ENCODE measurements at regions not wholly inside any gene's neighbourhood (a gene's known extent, or its start where the extent isn't known, plus 50 kb on each side); places are given as distances from the start of the nearest gene placed in this dataset.

DNA sequence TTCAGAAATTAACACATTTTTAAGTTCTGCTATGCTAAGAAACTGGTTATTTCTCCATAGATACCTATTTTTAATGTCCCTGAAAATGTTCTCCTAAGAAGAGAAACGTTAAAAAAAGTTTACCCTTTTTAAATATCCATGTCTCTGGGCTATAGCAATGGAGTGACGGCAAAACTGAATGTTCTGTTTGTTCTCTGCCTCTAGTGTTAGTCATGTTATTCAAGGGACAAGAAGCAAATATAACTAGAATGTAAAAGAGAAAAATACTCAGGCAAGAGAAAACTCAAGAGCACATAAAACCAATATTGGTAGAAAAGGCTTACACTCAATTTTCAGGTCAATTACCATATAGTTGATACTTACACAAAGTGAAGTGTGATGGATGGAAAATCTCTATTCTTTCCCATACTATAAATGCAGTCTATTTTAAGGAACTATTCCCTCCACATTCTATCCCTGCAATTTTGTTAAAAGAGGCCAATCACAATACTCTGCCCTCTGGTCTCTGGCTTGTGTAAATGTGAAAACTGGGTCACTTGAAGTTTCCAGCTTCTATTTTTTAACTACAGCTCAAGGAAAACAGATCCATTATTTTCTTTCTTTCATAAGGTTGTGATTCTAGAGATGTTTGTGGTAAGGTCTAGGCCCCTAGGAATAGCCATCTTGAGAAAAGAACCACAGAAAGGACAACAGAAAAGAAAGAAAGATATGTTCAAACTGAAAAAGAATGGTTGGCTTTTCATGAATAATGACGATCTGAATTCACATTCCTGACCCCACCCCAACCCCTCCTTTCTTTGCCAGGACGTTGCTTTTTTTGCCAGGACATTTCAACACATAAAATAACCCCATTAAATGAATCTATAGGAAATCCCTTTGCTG is 200.3 kb upstream of the FAM83B start:
- H3K79me1 ChIP-seq (ENCODE audit: low read length), result no peaks in the 10 kb centered on the region
- H2AK5ac ChIP-seq (ENCODE audit: low read length), result no peak overlapping the region
- H3K4me2 ChIP-seq (ENCODE audit: low read length), result no peak overlapping the region
- H3K56ac ChIP-seq (ENCODE audit: low read length), result no peak overlapping the region
- H3K4me3 ChIP-seq (ENCODE audit: low read length), result no peak overlapping the region
- H3K18ac ChIP-seq (ENCODE audit: low read length), result no peak overlapping the region
- WGBS (ENCODE audit: extremely low coverage, insufficient coverage, low lambda C conversion rate), result no CpG with 5 or more reads among the region's 4 CpGs
- no peak overlapping the region for H3K27ac ChIP-seq (ENCODE audit: low read depth, low read length)
- H4K8ac ChIP-seq (ENCODE audit: low read depth, low read length), result no peak overlapping the region
- no peak overlapping the region for H2BK120ac ChIP-seq (ENCODE audit: low read depth, low read length)
- no peak overlapping the region for H2BK15ac ChIP-seq (replicated peaks; ENCODE audit: low read depth)
- H3K36me3 ChIP-seq (ENCODE audit: control insufficient read depth, insufficient read depth, low read length), result no peaks in the 10 kb centered on the region
- no peak overlapping the region for H2BK5ac ChIP-seq (ENCODE audit: low read length)
- no peak overlapping the region for H4K5ac ChIP-seq (ENCODE audit: low read length)
- no peaks in the 10 kb centered on the region for H3K27me3 ChIP-seq (ENCODE audit: insufficient read depth, low read length, poor library complexity)
- no peak overlapping the region for H3K9ac ChIP-seq (ENCODE audit: low read length)
- H3K4ac ChIP-seq (ENCODE audit: low read depth, low read length), result no peak overlapping the region
- no peaks in the 10 kb centered on the region for H3K79me2 ChIP-seq (ENCODE audit: control insufficient read depth, insufficient read depth, low read length)
- no peaks in the 10 kb centered on the region for H3K4me1 ChIP-seq (ENCODE audit: control insufficient read depth, low read depth, low read length)
- H3K23ac ChIP-seq (ENCODE audit: low read length), result no peak overlapping the region
- no peak for DNase-seq

DNA sequence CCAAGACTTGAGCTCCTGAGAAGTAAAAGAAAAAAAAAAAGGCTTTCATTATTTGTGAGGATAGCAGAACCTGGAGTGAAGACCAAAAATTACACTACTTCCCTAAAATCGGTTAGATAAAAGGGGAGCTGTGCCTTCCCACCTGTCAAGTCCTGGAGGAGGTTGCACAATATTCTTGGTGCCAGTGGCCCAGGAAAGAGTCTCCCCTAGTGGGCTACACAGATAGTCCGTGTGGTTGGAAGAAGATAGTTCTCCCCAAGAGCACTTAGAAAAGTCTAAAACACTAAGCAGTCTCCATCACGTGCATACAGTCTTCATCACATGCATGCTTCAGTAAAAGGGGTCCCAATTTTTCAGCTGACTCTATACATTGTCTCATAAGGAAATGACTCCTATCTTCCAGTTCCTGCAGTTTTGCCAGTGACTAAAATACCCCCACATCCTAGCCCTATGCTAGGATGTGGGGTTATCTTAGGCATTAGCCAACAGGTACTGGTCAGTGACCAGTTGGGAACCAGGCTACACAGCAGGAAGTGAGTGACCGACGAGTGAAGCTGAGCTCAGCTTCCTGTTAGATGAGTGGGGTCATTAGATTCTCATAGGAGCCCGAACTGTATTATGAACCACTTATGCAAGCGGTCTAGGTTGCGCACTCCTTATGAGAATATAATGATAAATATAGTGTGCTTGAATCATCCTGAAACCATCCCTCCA is 199.5 kb upstream of the FAM83B start:
- Histone ChIP-seq H3K4me3 (ENCODE audit: low read length) (no peak overlapping the region), H3K79me2 (ENCODE audit: control insufficient read depth, insufficient read depth, low read length) (no peaks in the 10 kb centered on the region), H3K56ac (ENCODE audit: low read length) (no peak overlapping the region), H2AK5ac (ENCODE audit: low read length) (no peak overlapping the region), H2BK15ac (replicated peaks; ENCODE audit: low read depth) (no peak overlapping the region), H2BK120ac (ENCODE audit: low read depth, low read length) (no peak overlapping the region), H3K36me3 (ENCODE audit: control insufficient read depth, insufficient read depth, low read length) (no peaks in the 10 kb centered on the region), H3K9ac (ENCODE audit: low read length) (no peak overlapping the region), H3K23ac (ENCODE audit: low read length) (no peak overlapping the region), H4K5ac (ENCODE audit: low read length) (no peak overlapping the region), H4K8ac (ENCODE audit: low read depth, low read length) (no peak overlapping the region), H3K4me1 (ENCODE audit: control insufficient read depth, low read depth, low read length) (no peaks in the 10 kb centered on the region), H3K18ac (ENCODE audit: low read length) (no peak overlapping the region), H3K4me2 (ENCODE audit: low read length) (no peak overlapping the region), H3K27me3 (ENCODE audit: insufficient read depth, low read length, poor library complexity) (no peaks in the 10 kb centered on the region), H3K4ac (ENCODE audit: low read depth, low read length) (no peak overlapping the region), H3K27ac (ENCODE audit: low read depth, low read length) (no peak overlapping the region), H2BK5ac (ENCODE audit: low read length) (no peak overlapping the region), H3K79me1 (ENCODE audit: low read length) (no peaks in the 10 kb centered on the region)
- no CpG with 5 or more reads among the region's 8 CpGs for WGBS (ENCODE audit: extremely low coverage, insufficient coverage, low lambda C conversion rate)
- DNase-seq, result no peak

DNA sequence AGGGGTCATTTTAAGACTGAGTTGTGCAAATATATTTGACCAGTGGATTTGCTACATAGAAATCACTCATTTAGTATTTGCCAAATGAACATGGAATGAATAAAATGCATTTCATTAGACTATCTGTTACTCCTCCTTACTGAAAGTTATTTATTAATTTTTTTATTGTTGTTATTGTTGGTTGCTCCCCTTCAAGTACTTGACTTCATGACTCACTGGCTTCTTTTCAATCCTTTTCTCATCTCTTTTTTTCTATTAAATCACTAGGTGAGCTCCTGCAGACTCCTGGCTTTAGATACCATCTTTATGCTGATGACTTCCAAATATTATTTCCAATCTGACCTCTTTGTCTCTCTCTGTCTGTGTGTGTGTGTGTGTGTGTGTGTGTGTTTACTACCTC is 192.2 kb upstream of the FAM83B start:
- no peak overlapping the region for H3K9ac ChIP-seq (ENCODE audit: low read length)
- no peak overlapping the region for H2AK5ac ChIP-seq (ENCODE audit: low read length)
- no peak overlapping the region for H3K18ac ChIP-seq (ENCODE audit: low read length)
- H3K4ac ChIP-seq (ENCODE audit: low read depth, low read length), result no peak overlapping the region
- no peak overlapping the region for H3K56ac ChIP-seq (ENCODE audit: low read length)
- H4K5ac ChIP-seq (ENCODE audit: low read length), result no peak overlapping the region
- no peak overlapping the region for H3K27ac ChIP-seq (ENCODE audit: low read depth, low read length)
- H4K8ac ChIP-seq (ENCODE audit: low read depth, low read length), result no peak overlapping the region
- H3K4me3 ChIP-seq (ENCODE audit: low read length), result no peak overlapping the region
- H2BK5ac ChIP-seq (ENCODE audit: low read length), result no peak overlapping the region
- H2BK120ac ChIP-seq (ENCODE audit: low read depth, low read length), result no peak overlapping the region
- H3K79me1 ChIP-seq (ENCODE audit: low read length), result no peaks in the 10 kb centered on the region
- H3K4me2 ChIP-seq (ENCODE audit: low read length), result no peak overlapping the region
- no peaks in the 10 kb centered on the region for H3K27me3 ChIP-seq (ENCODE audit: insufficient read depth, low read length, poor library complexity)
- no peak overlapping the region for H3K23ac ChIP-seq (ENCODE audit: low read length)
- H2BK15ac ChIP-seq (replicated peaks; ENCODE audit: low read depth), result no peak overlapping the region
- no peak for DNase-seq
- H3K79me2 ChIP-seq (ENCODE audit: control insufficient read depth, insufficient read depth, low read length), result no peaks in the 10 kb centered on the region
- H3K36me3 ChIP-seq (ENCODE audit: control insufficient read depth, insufficient read depth, low read length), result no peaks in the 10 kb centered on the region
- no peaks in the 10 kb centered on the region for H3K4me1 ChIP-seq (ENCODE audit: control insufficient read depth, low read depth, low read length)

DNA sequence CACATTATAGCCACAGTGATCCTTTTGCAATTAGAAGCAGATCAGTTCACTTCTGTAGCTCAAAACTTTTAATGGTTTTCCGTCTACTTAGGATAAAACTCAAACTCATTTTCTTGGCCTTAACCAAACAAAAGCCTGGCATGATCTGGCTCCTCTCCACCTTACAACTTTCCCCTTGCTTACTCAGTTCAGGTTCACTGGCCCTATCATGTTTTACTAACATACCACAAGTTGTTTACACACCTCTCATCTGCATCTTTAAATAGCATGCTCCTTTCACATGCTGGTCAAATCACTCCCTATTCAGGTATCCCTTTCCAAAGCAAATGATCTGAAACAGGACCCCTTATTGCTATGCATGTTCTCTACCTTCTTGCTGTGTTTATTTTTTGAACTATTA is 191.4 kb upstream of the FAM83B start:
- Histone ChIP-seq H2BK5ac (ENCODE audit: low read length) (no peak overlapping the region), H3K4ac (ENCODE audit: low read depth, low read length) (no peak overlapping the region), H4K5ac (ENCODE audit: low read length) (no peak overlapping the region), H2BK15ac (replicated peaks; ENCODE audit: low read depth) (no peak overlapping the region), H3K18ac (ENCODE audit: low read length) (no peak overlapping the region), H3K23ac (ENCODE audit: low read length) (no peak overlapping the region), H3K27ac (ENCODE audit: low read depth, low read length) (no peak overlapping the region), H3K56ac (ENCODE audit: low read length) (no peak overlapping the region), H3K36me3 (ENCODE audit: control insufficient read depth, insufficient read depth, low read length) (no peaks in the 10 kb centered on the region), H3K4me2 (ENCODE audit: low read length) (no peak overlapping the region), H3K4me3 (ENCODE audit: low read length) (no peak overlapping the region), H4K8ac (ENCODE audit: low read depth, low read length) (no peak overlapping the region), H2BK120ac (ENCODE audit: low read depth, low read length) (no peak overlapping the region), H3K79me2 (ENCODE audit: control insufficient read depth, insufficient read depth, low read length) (no peaks in the 10 kb centered on the region), H3K4me1 (ENCODE audit: control insufficient read depth, low read depth, low read length) (no peaks in the 10 kb centered on the region), H2AK5ac (ENCODE audit: low read length) (no peak overlapping the region), H3K27me3 (ENCODE audit: insufficient read depth, low read length, poor library complexity) (no peaks in the 10 kb centered on the region), H3K9ac (ENCODE audit: low read length) (no peak overlapping the region), H3K79me1 (ENCODE audit: low read length) (no peaks in the 10 kb centered on the region)
- no CpG with 5 or more reads among the region's 1 CpG for WGBS (ENCODE audit: extremely low coverage, insufficient coverage, low lambda C conversion rate)
- DNase-seq, result no peak

DNA sequence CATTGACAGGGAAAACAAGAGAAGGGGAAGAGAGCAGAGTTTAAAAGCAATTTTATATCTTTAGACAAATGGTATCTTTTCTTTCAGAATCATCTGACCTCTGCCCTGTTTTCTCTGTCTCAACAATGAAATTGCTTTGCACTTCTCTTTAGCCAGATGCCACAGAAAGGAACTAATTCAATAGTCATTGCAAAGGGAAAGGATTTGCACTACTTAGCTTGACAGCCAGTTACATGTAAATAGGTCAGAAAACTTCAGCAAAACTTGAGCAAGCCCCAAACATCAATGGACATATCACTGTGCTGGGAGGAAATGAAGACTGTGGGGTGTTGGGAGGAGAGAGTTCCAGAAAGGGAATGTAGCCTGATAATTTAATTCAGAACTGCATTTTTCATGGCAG is 181.3 kb upstream of the FAM83B start:
- Histone ChIP-seq H3K4ac (ENCODE audit: low read depth, low read length) (no peak overlapping the region), H3K4me2 (ENCODE audit: low read length) (no peak overlapping the region), H3K18ac (ENCODE audit: low read length) (no peak overlapping the region), H3K79me1 (ENCODE audit: low read length) (no peaks in the 10 kb centered on the region), H3K4me3 (ENCODE audit: low read length) (no peak overlapping the region), H3K27ac (ENCODE audit: low read depth, low read length) (no peak overlapping the region), H2BK5ac (ENCODE audit: low read length) (no peak overlapping the region), H2BK120ac (ENCODE audit: low read depth, low read length) (no peak overlapping the region), H3K9ac (ENCODE audit: low read length) (no peak overlapping the region), H2BK15ac (replicated peaks; ENCODE audit: low read depth) (no peak overlapping the region), H3K23ac (ENCODE audit: low read length) (no peak overlapping the region), H3K27me3 (ENCODE audit: insufficient read depth, low read length, poor library complexity) (no peaks in the 10 kb centered on the region), H3K79me2 (ENCODE audit: control insufficient read depth, insufficient read depth, low read length) (no peaks in the 10 kb centered on the region), H3K36me3 (ENCODE audit: control insufficient read depth, insufficient read depth, low read length) (no peaks in the 10 kb centered on the region), H4K8ac (ENCODE audit: low read depth, low read length) (no peak overlapping the region), H3K4me1 (ENCODE audit: control insufficient read depth, low read depth, low read length) (no peaks in the 10 kb centered on the region), H4K5ac (ENCODE audit: low read length) (no peak overlapping the region), H2AK5ac (ENCODE audit: low read length) (no peak overlapping the region), H3K56ac (ENCODE audit: low read length) (no peak overlapping the region)
- DNase-seq, result no peak

All from mesendoderm (in vitro differentiated cells).